ENCODE measurements at regions not wholly inside any gene's neighbourhood (a gene's known extent, or its start where the extent isn't known, plus 50 kb on each side); places are given as distances from the start of the nearest gene placed in this dataset.

- DNase-seq (ENCODE audit: low read depth) = no peak
These were observed 201.7 kb upstream of the CWC22 start for GRCh38 chr2:180208841-180209240.

GRCh38 chr2:180205621-180206235, 198.6 kb upstream of the CWC22 start:
- no peak for DNase-seq (ENCODE audit: low read depth)

GRCh38 chr2:180203972-180204371, 196.9 kb upstream of the CWC22 start:
- no peak for DNase-seq (ENCODE audit: low read depth)

- no peak for DNase-seq (ENCODE audit: low read depth)
These were observed 195.4 kb upstream of the CWC22 start for GRCh38 chr2:180202467-180202951.

- no peak for DNase-seq (ENCODE audit: low read depth)
These were observed 189.4 kb upstream of the CWC22 start for GRCh38 chr2:180196419-180196977.

- DNase-seq (ENCODE audit: low read depth) = no peak
These were observed 188.8 kb upstream of the CWC22 start for GRCh38 chr2:180195847-180196246.

- no peak for DNase-seq (ENCODE audit: low read depth)
These were observed 184.5 kb upstream of the CWC22 start for GRCh38 chr2:180191432-180192124.

GRCh38 chr2:180190851-180191250, 183.8 kb upstream of the CWC22 start:
- DNase-seq (ENCODE audit: low read depth) = no peak

- DNase-seq (ENCODE audit: low read depth) = no peak
These were observed 180.5 kb upstream of the CWC22 start for GRCh38 chr2:180187611-180188010.

- DNase-seq (ENCODE audit: low read depth) = no peak
These were observed 177.4 kb upstream of the CWC22 start for GRCh38 chr2:180184506-180184905.

- no peak for DNase-seq (ENCODE audit: low read depth)
These were observed 173.4 kb upstream of the CWC22 start for GRCh38 chr2:180180511-180180910.

- DNase-seq (ENCODE audit: low read depth) = no peak
These were observed 170.4 kb upstream of the CWC22 start for GRCh38 chr2:180177534-180177933.

- DNase-seq (ENCODE audit: low read depth) = no peak
These were observed 168.6 kb upstream of the CWC22 start for GRCh38 chr2:180175736-180176135.

GRCh38 chr2:180174580-180174979, 167.5 kb upstream of the CWC22 start:
- no peak for DNase-seq (ENCODE audit: low read depth)

GRCh38 chr2:180169474-180169873, 162.4 kb upstream of the CWC22 start:
- DNase-seq (ENCODE audit: low read depth) = no peak

- no peak for DNase-seq (ENCODE audit: low read depth)
These were observed 154.3 kb upstream of the CWC22 start for GRCh38 chr2:180161415-180161814.

GRCh38 chr2:180159921-180160320, 152.8 kb upstream of the CWC22 start:
- DNase-seq (ENCODE audit: low read depth) = no peak

GRCh38 chr2:180158961-180159360, 151.9 kb upstream of the CWC22 start:
- no peak for DNase-seq (ENCODE audit: low read depth)

GRCh38 chr2:180156651-180157050, 149.6 kb upstream of the CWC22 start:
- no peak for DNase-seq (ENCODE audit: low read depth)

- DNase-seq (ENCODE audit: low read depth) = no peak
These were observed 143.5 kb upstream of the CWC22 start for GRCh38 chr2:180150606-180151005.

- no peak for DNase-seq (ENCODE audit: low read depth)
These were observed 139.4 kb upstream of the CWC22 start for GRCh38 chr2:180146541-180146940.

GRCh38 chr2:180146114-180146513, 139.0 kb upstream of the CWC22 start:
- no peak for DNase-seq (ENCODE audit: low read depth)

GRCh38 chr2:180145163-180145562, 138.1 kb upstream of the CWC22 start:
- no peak for DNase-seq (ENCODE audit: low read depth)
